HG02938 (cell line): ENCODE measurements at regions not wholly inside any gene's neighbourhood (a gene's known extent, or its start where the extent isn't known, plus 50 kb on each side); places are given as distances from the start of the nearest gene placed in this dataset.
"Not testable (repeated sequence)": the region's sequence is repeated elsewhere in the genome, so short reads cannot be mapped to it uniquely, and the experiment has no call there.

ENCODE experiments used
- ATAC-seq: cut with Tn5 transposase; IDR thresholded peaks from one replicate; pipeline ENCODE4 v1.9.1; 2021; ENCODE audit warnings: mild to moderate bottlenecking, moderate library complexity; ENCODE audit not compliant: unreplicated experiment

DNA sequence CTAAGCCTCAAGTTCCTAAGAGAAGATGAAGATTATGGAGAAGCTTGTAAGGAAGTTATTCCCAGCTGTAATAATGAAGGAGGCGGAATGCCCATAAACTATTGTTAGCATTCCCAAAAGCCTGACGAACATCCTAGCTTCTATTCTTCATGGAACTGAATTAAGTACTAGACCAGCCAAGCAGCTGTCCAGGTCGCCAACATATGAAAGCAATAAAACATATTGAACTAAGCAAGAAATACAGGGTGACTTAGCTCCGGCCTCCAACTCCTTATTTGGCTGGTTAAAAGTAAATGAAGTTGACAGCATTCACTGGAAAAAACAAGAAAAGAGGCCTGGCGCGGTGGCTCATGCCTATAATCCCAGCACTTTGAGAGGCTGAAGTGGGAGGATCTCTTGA is 174.0 kb upstream of the TPM1 start:
- ATAC-seq = no peak

DNA sequence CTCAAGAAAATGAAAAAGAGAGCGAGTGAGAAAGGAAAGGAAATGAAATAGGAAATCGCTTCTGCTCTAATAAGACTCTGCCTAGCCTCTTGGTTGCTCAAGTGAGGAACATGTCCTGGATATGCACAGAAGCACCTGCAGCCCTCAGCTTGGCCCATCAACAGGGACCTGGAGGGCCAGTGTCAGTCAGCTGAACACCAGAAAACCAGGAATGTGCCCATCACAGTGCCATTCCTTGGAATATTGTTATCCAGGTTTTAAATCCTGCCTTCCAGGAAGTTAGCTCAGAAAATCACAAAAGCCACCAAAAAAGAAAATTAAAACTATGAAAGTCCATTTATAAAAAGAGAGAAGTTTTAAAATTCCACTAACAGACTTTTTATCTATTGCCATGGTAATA is 173.4 kb upstream of the TPM1 start:
- no peak for ATAC-seq

DNA sequence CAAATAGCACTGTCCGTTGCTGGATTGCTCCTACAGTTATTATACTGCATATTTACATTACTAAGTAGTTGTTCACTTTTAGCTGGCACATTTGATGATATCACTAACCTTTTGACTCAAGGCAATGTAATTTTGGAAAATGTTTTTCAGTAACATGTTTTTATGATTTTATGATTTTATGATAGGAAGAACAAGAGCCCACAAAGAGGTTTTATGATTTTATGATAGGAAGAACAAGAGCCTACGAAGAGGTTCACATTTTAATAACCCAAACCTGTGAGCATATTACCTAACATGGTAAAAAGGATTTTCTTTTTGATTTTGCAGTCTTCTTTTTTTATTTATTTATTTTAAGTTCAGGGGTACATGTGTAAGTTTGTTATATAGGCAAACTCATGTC is 172.3 kb upstream of the TPM1 start:
- ATAC-seq = no peak

GRCh38 chr15:62870701-62871100 is 171.8 kb upstream of the TPM1 start:
- not testable (repeated sequence) for ATAC-seq

DNA sequence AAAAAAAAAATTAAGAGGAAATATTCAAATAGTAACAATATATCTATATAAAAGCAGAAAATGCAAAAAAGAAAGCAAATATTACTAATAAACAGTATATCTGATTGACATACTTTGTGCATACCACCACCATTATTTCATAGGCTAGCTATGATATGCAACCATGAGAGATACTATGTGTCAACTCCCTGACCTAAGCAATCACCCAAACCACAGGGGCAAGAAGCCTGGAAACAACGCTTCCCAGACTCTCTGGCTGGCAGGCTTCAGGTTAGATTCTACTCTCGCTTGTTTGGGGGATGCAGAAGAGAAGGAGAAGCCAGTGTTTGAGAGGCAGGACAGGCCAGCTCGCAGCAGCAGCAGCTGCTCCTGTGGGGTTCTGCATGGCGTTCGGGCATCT is 169.3 kb upstream of the TPM1 start:
- no peak for ATAC-seq

GRCh38 chr15:62874064-62874463 is 168.5 kb upstream of the TPM1 start:
- no peak for ATAC-seq

DNA sequence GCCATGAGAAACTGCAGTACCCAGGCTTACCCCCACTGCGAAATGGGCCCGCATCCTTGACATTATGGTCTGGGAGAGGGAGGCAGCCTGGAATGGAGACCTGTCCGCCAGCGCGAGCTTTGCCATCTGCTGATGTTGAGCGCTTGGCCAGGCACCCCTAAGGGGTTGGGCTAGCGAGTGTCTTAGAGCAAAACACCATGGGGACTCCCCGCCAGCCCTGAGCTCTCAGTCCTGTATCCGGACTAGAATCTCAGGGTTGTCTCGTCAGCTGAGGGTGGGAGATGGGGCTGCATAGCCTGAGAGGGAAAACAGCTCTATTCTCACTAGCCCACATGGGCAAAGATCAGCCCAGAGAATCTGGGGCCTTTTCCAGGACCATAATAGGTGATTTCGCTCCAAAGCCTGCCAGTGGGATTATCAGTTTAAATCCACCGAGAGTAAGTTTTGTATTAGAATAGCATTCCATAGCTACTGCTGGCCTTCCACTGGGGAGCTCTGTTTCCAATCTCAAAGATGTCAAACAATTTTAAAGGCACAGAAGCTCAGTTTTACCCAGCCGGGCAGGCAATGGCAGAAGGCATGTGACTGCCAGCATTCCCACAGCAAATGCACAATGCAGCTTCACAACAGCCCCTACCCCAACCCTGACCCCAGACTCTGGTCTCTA is 167.5 kb upstream of the TPM1 start:
- no peak for ATAC-seq

- no peak for ATAC-seq
Observed at GRCh38 chr15:62875626-62876021, 166.9 kb upstream of the TPM1 start.

GRCh38 chr15:62877276-62877857 is 165.2 kb upstream of the TPM1 start:
- ATAC-seq = no peak

DNA sequence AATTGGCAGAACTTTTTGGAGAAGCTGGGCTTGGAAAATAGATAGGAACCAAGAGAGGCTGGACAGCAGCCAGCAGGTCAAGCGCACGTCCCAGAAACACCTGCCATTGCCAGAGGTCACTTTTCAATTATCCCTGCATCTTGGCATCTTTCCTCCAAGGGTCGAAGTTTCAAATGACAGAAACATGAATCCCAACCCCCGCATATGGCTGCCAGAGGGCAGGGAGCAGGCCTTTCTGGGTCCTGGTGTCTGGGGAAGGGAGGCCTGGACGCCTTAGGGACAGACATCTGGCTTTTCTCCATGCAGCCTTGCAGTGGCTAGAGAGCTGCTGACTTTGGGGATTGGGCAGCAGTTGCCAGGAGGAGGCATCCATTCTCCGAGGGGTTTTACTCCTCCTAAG is 164.5 kb upstream of the TPM1 start:
- ATAC-seq = no peak

- no peak for ATAC-seq
Observed at GRCh38 chr15:62879770-62880169, 162.8 kb upstream of the TPM1 start.

DNA sequence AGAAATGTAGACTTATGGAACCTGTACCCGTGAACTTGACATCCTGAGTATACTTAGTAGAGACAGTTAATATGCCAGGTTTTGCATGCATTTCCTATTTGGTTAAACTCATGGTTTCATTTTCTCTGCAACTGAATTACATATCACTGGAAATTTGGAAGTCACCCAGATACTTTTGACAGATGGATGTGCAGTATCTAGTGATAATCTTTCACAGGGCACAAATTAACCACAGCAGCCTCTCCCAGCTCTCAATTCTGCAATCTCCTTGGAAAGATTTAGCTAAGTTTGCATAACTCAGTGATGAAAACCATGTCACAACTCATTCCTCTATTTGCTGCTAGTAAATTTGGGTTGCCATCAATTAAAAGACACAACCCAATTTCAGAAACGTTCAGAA is 162.3 kb upstream of the TPM1 start:
- no peak for ATAC-seq

GRCh38 chr15:62881056-62881455 is 161.5 kb upstream of the TPM1 start:
- ATAC-seq = no peak

DNA sequence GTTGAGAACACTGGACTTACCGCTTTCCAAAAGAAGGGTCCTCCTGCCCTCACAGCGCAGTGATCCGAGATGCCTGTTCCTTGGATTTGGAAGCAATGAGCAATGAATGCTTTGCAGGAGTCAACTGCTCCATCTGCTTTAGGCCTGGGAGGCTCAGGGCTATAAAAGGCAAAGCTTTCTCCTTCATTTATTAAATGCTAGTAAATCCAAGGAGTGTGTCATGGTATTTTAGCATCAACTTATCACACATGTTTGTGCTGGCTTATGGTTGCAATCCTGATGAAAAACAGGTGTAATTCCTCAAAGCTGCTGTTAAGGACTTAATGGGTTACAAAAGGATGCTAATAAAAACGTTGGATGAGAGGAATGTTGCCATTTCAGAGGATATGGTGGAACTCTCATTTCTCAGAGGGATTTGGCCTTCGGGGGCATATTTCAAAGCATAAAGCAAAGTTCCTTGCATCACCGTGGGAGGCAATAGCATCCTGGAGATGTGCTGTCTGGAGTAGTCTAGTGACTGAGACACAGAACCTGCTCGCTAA is 158.5 kb upstream of the TPM1 start:
- no peak for ATAC-seq

GRCh38 chr15:62886431-62887071 is 156.0 kb upstream of the TPM1 start:
- no peak for ATAC-seq

DNA sequence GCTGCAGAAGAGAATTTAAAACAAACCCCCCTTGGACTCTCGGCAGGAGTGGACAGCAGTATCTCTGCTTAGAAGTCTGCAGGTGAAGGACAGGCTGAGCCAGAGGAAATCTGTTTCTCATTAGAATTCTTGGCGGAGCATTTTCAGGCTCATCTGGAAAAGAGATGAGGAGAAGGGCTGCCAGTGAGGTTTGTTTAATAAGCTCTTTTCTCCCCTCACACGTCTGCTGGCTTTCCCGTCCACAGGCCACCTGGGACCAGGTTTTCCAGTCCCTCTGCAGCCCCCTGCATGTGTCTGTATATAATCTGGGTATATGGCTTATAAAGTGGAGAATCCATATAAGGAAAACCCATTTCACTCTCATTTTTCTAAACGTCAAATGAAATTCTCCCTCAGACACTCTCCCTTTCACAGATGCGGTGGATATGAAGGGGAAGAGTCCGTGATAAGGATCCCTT is 155.4 kb upstream of the TPM1 start:
- ATAC-seq = no peak

DNA sequence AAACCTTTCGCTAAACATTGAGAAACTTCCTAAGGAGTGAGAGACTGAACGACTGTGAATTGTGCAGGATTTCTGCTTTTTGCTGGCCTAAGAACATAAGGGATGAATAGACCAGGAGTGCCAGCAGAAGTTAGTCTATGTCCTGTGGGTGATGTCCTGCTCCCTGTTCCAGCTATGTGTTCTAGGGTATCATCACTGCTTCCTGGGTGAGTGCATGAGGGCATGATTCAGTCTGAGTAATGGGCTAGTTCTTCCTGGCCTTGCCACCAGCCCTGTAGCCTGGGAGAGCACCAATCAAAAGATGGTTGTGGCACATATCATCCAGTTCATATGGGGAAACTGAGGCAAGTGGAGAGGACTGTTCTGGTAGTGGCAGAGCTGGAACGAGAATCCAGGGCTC is 153.9 kb upstream of the TPM1 start:
- ATAC-seq = no peak

- ATAC-seq = no peak
Observed at GRCh38 chr15:62889141-62889661, 153.3 kb upstream of the TPM1 start.

DNA sequence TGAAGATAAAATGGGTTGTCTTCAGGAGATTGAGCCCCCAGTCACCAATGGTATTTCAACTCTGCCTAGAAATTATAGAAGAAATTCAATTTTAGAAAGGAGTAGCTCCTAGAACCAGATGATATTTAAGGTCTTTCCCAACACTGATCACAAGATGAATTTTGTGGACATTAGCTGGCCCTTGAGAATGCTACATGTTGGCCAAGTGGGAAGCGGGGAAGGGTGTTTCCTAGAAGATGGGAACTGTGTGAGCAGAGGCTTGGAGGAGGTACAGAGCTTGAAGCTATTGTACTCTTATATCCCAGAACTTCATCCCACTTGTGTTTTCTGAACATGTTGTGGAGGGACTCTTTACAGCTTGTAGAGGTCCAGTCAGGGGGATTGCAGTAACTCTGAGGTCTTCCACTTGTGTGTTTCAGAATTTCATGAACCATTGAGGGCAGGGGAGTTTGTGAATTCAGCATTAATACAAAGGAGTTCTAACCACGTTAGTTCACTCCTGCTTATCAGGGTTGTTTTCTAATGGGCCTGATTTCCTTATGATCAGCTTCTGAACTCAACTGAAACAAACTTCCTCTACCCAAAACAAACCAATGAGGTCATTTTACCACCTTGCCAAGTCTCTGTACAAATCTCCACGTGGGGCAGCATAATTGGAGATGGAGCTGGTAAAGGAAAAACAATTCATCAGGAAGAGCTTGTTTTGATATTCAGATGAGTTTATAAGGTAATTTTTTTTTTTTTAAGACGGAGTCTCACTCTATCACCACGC is 152.6 kb upstream of the TPM1 start:
- no peak for ATAC-seq

DNA sequence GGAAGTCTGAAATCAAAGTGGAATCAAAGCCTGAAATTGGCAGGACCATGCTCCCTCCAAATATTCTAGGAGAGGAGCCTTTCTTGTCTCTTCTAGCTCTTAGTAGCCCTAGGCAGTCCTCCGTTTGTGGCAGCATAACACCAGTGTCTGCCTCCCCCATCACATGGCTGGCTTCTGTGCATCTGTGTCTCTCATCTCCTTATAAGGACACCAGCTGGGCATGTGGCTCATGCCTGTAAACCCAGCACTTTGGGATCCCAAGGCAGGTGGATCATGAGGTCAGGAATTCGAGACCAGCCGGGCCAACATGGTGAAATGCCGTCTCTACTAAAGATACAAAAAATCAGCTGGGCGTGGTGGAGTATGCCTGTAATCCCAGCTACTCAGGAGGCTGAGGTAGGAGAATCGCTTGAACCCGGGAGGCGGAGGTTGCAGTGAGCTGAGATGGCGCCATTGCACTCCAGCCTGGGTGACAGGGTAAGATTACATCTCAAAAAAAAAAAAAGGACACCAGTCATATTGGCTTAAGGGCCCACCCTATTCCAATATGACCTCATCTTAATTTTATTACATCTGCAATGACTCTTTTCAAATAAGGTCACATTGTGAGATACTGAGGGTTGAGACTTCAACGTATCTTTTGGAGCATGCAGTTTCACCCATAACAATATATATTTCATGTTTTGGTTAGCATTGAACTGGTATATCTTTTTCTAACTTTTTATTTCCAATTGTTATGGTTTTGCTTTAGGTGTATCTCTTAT is 148.0 kb upstream of the TPM1 start:
- no peak for ATAC-seq
